Renal cortex interstitium (tissue), 11 donors: ENCODE measurements at regions not wholly inside any gene's neighbourhood (a gene's known extent, or its start where the extent isn't known, plus 50 kb on each side); places are given as distances from the start of the nearest gene placed in this dataset.

Experiments used
- DNase-seq, 11 donors: peaks; one replicate each; pipeline ENCODE4 v3.0.0-alpha.2; 2013; ENCODE audit warnings: low read depth in 9 of 11, low spot score in 4 of 11; ENCODE audit errors: extremely low read depth in 1 of 11

- no peak for DNase-seq
Measured at GRCh38 chr15:61748529-61748928, 311.7 kb downstream of the VPS13C start.

DNA sequence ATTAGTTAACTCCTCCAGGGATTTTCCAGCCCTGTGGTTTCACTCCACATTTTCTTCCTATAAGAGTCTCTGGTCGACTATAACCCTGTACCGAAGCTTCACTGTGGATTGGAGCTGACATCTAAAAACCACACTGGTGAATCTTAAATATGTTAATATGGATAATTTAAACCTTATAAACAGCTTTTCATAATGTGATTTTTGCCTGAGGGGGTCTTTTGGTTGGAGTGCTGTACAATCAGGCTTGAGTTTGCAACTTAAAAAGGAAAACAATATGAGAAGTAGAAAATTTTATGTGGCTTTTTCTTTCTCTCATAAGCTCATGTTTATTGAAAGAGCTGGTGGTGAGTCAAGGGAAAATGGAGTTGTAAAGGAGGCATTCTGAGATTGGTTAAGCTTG is 313.7 kb downstream of the VPS13C start:
- DNase-seq, result no peak

DNA sequence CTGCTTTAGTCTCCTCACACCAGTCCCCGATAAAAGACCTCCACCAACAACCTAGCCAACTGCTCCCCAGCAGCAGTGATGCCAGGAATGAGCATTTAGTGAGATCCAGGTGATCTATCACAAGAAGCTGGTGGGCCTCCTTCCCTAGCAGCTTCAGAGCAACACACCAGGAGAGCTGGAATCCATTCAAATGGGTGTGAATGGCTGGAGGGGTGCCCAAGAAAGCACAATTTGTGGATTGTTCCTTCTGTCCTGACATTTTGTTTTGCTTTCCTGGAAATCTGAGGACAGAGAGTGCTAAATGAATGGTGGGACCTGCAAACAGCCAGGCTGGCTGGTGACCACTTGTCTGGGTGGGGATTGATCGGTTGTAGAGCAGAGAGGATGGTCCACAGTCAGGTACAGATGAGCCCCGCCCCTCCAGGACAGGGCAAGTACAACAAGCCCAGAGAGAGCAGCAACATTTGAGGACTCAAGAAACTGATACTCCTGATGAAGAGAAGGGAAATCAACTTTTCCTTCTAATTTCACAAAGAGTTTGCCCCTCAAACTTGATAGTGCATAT is 316.8 kb downstream of the VPS13C start:
- DNase-seq, result no peak

GRCh38 chr15:61742591-61742990 is 317.7 kb downstream of the VPS13C start:
- DNase-seq, result no peak

GRCh38 chr15:61736790-61737189 is 323.5 kb downstream of the VPS13C start:
- no peak for DNase-seq

DNA sequence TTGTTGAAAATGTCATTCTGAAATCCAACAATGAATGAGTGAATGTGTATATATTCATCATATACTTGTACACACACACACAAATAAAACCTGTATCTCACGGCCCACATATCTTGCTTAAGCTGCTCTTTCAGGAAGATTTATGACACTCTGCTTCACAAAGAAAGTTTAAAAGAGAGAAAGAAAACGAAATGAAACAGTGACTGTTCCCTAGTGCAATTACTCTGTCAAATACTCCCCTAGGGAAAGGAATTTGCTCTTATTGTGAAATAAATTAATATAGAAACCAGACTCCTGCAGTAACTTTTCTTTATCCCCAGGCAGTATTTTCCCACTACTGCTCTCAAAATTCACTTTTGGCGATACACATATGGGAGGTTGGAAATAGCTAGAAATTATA is 329.1 kb downstream of the VPS13C start:
- peak in 1 of 11 donors; percentile 22 for DNase-seq

DNA sequence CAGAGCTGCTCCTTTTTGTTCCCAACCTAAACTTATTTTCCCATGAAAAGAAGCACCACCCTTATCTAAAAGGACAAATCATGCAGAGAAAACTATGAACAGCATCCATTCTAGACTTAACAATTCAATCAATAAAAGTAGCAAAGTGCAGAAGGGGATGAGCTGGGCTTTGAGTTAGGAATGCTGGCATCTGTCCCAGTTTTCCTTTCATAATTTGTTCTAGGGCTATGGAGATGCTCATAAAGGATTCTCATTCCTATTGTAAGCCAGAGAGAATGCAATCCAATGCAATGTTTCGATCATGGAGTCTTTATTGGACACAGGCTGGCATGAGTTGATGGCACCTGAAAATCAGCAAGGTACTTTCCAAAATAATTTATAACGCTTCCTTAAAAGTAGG is 330.6 kb downstream of the VPS13C start:
- DNase-seq, result no peak

DNA sequence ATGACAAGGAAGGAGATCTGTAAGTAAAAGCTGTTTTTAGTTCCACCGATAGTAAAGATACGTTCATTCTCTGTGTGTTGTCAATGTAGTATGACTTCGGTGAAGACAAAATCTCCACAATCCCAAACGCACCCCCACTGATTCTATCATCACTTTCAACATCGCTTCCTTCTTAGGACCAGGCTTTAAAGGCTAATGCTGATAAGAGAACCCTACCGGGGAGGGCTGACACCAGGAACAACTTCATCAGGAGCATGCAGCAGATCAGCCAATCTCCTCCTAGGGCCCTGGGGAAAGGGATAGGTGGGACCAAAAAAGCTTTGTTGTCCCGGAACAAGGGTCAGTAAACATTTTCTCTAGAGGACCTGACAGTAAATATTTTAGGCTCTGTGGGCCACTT is 334.1 kb downstream of the VPS13C start:
- no peak for DNase-seq

- no peak for DNase-seq
Measured at GRCh38 chr15:61725251-61725650, 335.0 kb downstream of the VPS13C start.

DNA sequence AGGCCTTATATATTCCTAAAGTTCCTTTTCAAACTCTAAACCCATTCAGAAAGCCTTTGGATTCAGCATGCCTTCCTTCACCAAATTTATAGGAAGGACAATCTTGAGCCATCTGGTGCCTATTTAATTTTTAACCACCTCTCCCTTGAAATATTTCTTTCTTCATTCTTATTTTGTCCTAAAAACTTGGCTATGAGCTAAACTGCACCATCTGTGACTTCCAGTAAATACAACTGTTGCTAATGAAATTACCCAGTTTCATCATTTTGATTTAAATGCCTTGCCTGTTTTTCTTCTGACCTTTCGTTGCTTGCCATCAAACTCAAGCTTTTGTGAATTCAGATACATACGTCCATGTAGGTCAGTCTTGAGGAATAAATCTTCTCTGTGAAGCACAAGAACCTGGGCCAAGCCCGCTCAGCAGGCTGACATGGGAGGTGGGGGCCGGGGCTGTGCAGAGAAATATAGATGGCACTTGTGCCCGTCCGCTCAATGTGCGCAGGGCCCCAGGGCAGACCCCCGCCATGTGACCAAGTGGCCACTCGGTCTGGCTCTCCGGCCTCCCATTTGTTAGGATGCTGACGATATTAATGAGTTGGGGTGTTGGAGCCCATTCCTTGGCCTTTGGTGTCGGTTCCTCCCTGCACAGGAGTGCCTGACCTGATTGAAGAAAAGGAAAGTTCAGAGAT is 335.9 kb downstream of the VPS13C start:
- no peak for DNase-seq

DNA sequence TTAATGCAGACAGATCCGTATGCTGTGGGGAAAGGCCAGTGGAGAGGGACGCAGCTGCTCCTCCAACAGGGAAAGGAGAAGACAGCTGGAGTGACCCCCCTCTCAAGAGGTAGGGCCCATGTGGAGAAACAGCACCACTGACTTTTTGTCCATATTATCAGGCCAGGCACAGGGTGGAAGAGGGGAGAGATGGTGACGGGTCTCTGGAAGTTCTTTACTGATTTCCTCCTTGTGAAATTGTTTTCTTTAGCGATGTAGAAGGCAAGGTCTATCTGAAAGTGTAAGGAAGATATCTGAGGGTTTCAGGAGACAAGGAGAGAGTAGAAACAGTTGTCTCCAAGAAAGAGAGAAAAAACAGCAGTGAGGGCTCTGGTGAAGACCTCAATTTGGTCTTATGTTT is 338.8 kb downstream of the VPS13C start:
- no peak for DNase-seq

GRCh38 chr15:61720197-61720704 is 340.0 kb downstream of the VPS13C start:
- no peak for DNase-seq

DNA sequence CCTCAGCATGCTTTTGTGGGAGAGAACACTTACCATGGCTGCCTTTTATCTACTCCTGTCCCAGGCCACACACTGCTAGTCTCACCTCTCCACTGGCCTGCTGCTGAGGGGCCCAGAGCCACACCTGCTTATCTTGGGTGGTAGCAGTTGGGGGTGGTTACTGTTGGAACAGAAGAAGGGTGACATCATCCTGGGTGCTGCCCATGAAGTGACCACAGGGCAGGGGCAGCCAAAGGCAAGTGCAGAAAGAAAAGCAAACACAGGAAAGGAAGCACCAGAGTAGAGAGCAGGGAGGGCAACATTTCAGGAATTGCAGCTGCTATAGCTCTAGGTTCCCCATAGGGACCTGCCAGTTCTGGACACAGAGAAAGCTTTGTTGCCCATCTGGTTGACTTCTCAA is 345.2 kb downstream of the VPS13C start:
- no peak for DNase-seq

GRCh38 chr15:61712129-61712759 is 348.0 kb downstream of the VPS13C start:
- DNase-seq, result no peak

DNA sequence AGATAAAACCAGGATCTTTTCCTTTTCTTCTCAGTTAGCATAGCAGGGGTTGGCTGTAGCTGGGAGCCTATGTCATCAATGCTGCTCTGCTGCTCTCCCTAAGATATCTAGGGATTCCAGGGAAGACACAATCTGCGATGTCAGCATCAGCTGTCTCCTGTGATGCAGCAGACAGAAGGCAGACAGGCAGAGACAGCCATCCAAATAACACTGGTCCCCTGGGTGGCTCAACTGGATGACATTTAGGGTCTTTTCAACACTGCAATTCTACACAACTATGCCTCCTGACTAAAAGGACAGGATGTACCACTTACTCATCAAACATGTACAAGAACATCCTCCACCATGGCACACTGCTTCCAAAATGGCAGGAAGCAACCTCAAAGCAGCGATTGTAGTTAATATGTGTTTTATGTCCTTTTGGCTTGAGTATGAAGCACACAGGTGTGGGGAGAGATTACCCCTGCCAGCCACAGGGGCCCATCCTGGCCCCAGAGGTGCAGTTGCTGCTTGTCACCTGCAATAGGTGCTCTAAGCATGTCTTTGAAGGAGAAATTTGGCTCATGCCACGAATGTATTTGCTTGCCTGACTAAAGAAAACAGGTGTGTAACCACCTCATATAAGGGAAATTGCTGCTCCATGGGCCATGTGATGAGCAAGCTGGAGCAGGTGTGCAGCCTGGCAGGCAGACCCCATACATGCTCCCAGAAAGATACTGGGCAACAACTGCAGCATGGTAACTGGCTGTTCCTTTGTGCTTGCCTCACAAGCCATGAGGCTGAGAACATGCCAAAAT is 357.8 kb downstream of the VPS13C start:
- DNase-seq, result no peak

- DNase-seq, result no peak
Measured at GRCh38 chr15:61701455-61701854, 358.8 kb downstream of the VPS13C start.

- no peak for DNase-seq
Measured at GRCh38 chr15:61700803-61701202, 359.4 kb downstream of the VPS13C start.

- DNase-seq, result no peak
Measured at GRCh38 chr15:61697796-61698195, 362.5 kb downstream of the VPS13C start.

DNA sequence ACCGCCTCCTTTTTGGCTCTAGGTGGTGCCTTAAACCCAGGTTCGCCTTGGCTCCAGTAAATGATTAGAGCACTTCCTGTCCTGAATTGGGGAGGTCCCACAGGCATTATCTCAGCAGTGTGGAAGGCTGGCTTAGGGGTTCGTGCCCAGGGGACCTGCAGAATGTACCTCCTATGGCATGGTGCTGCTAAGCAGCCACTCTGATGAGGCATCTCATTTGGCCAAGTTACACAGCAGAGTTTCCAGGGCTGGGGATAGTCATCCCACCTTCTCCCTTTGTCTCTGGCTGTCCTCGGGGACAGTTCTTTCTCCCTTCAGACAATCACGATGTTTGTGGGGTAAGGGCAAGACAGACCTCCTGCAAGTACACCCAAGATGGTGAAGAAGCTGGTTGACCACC is 371.2 kb downstream of the VPS13C start:
- DNase-seq, result no peak

DNA sequence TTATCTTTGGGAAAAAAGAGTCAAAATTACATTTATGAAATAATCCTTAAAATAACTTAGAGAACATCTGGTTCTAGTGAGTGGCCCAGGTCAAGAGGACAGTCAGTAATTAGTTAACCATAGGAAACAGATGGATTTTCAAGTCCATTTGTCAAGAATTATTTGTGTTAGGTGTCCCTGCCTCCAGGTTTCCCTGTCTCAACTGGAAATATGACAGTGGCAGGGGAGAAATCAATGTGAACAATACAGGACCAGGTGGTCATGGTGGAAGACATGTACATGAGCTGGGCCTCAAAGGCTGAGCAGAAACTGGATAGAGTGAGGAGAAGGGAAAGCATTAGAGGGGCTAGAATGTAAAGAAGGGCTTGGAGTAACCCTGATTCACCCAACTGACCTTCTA is 372.6 kb downstream of the VPS13C start:
- no peak for DNase-seq
